HEK293 (cell line): ENCODE measurements at regions not wholly inside any gene's neighbourhood (a gene's known extent, or its start where the extent isn't known, plus 50 kb on each side); places are given as distances from the start of the nearest gene placed in this dataset.

ENCODE experiments used
- CTCF ChIP-seq: fragments of 450-650 bp; formaldehyde crosslinking; IDR thresholded peaks from 2 replicates; pipeline ENCODE4 v1.5.1; 2016; ENCODE audit warnings: missing biosample characterization, missing genetic modification characterization
- MYNN ChIP-seq: fragments of 450-650 bp; formaldehyde crosslinking; IDR thresholded peaks from 2 replicates; pipeline ENCODE4 v1.5.1; 2016; ENCODE audit warnings: missing biosample characterization, missing genetic modification characterization, borderline replicate concordance
- SALL2 ChIP-seq: fragments of 450-650 bp; formaldehyde crosslinking; IDR thresholded peaks from 2 replicates; pipeline ENCODE4 v1.5.0; 2017; ENCODE audit warnings: missing biosample characterization, mild to moderate bottlenecking, missing genetic modification characterization, borderline replicate concordance
- YY1 ChIP-seq: fragments of 450-650 bp; formaldehyde crosslinking; IDR thresholded peaks from 2 replicates; pipeline ENCODE4 v1.5.1; 2018; ENCODE audit warnings: missing biosample characterization, missing genetic modification characterization
- ZBTB11 ChIP-seq: fragments of 450-650 bp; formaldehyde crosslinking; conservative IDR thresholded peaks from 2 replicates; pipeline ENCODE4 v1.5.1; 2016; ENCODE audit warnings: low read depth, missing biosample characterization, missing genetic modification characterization
- ZFP41 ChIP-seq: fragments of 450-650 bp; formaldehyde crosslinking; IDR thresholded peaks from 2 replicates; pipeline ENCODE4 v1.5.1; 2016; ENCODE audit warnings: missing biosample characterization, missing genetic modification characterization, borderline replicate concordance
- ZNF133 ChIP-seq: fragments of 450-650 bp; formaldehyde crosslinking; IDR thresholded peaks from 2 replicates; pipeline ENCODE4 v1.5.1; 2016; ENCODE audit warnings: missing biosample characterization, missing genetic modification characterization
- ZNF274 ChIP-seq, 2 experiments: fragments of 200-500 bp in 1 of 2; fragments of 450-650 bp in 1 of 2; sonication (Bioruptor generic) in 1 of 2; formaldehyde crosslinking in 1 of 2; IDR thresholded peaks; 2 replicates each; pipeline versions ENCODE4 v1.5.1 to v1.6.1; 2014 to 2016; ENCODE audit warnings: borderline replicate concordance in 1 of 2, inconsistent platforms in 1 of 2, low read length in 1 of 2, missing biosample characterization in 1 of 2, missing genetic modification characterization in 1 of 2
- ZNF311 ChIP-seq: fragments of 450-650 bp; formaldehyde crosslinking; IDR thresholded peaks from 2 replicates; pipeline ENCODE4 v1.5.1; 2017; ENCODE audit warnings: missing biosample characterization, missing genetic modification characterization, borderline replicate concordance
- ZNF398 ChIP-seq: fragments of 450-650 bp; formaldehyde crosslinking; IDR thresholded peaks from 2 replicates; pipeline ENCODE4 v1.5.1; 2017; ENCODE audit warnings: missing biosample characterization, missing genetic modification characterization
- ZNF48 ChIP-seq: fragments of 450-650 bp; formaldehyde crosslinking; IDR thresholded peaks from 2 replicates; pipeline ENCODE4 v1.5.1; 2016; ENCODE audit warnings: missing biosample characterization, missing genetic modification characterization
- ZNF610 ChIP-seq: fragments of 450-650 bp; formaldehyde crosslinking; IDR thresholded peaks from 2 replicates; pipeline ENCODE4 v1.5.1; 2016; ENCODE audit warnings: missing biosample characterization, missing genetic modification characterization, borderline replicate concordance
- ZNF624 ChIP-seq: fragments of 450-650 bp; formaldehyde crosslinking; IDR thresholded peaks from 2 replicates; pipeline ENCODE4 v1.5.1; 2017; ENCODE audit warnings: missing biosample characterization, missing genetic modification characterization
- ZSCAN30 ChIP-seq: fragments of 450-650 bp; IDR thresholded peaks from 2 replicates; pipeline ENCODE4 v1.5.1; 2018; ENCODE audit warnings: missing biosample characterization, mild to moderate bottlenecking, missing genetic modification characterization, moderate library complexity

GRCh38 chr11:26087120-26087935 lies 244.6 kb upstream of the ANO3 start:
- TF ChIP-seq YY1 (tag by site-specific recombination) (no peak), CTCF (tag by site-specific recombination) (no peak), ZNF311 (tag by site-specific recombination) (no peak), ZSCAN30 (no peak), ZNF624 (tag by site-specific recombination) (no peak), MYNN (tag by site-specific recombination) (no peak), ZNF398 (tag by site-specific recombination) (no peak), ZNF610 (tag by site-specific recombination) (no peak), ZNF274 (IDR thresholded peaks at IDR 0.05; ENCODE audit: low read length) (no peak), ZNF274 (tag by site-specific recombination; IDR thresholded peaks at IDR 0.05; ENCODE audit: borderline replicate concordance) (no peak), ZBTB11 (tag by site-specific recombination) (no peak), ZNF133 (tag by site-specific recombination) (no peak), ZFP41 (tag by site-specific recombination) (no peak), ZNF48 (no peak), SALL2 (no peak)
